Adrenal gland (tissue), 5 donors: ENCODE measurements at regions not wholly inside any gene's neighbourhood (a gene's known extent, or its start where the extent isn't known, plus 50 kb on each side); places are given as distances from the start of the nearest gene placed in this dataset.
"Not testable (repeated sequence)": the region's sequence is repeated elsewhere in the genome, so short reads cannot be mapped to it uniquely, and the experiment has no call there.

Experiments
- CTCF ChIP-seq, 6 experiments: fragments of 450-650 bp in 4 of 6; fragments of 200-600 bp in 2 of 6; sonication (generic) in 1 of 6; IDR thresholded peaks; 1 replicate in 5 of 6; 2 replicates in 1 of 6; pipeline versions ENCODE4 v1.5.1 to v1.8.0; 2016 to 2021; ENCODE audit warnings: antibody characterized with exemption in 6 of 6, mild to moderate bottlenecking in 2 of 6, moderate library complexity in 1 of 6
- POLR2A ChIP-seq, 2 donors: fragments of 450-650 bp; IDR thresholded peaks; one replicate each; pipeline ENCODE4 v1.6.1; 2017; ENCODE audit warnings: antibody characterized with exemption in 2 of 2, mild to moderate bottlenecking in 2 of 2, moderate library complexity in 1 of 2
- donor health status: DM: no; HTN: no; CAD: no.

DNA sequence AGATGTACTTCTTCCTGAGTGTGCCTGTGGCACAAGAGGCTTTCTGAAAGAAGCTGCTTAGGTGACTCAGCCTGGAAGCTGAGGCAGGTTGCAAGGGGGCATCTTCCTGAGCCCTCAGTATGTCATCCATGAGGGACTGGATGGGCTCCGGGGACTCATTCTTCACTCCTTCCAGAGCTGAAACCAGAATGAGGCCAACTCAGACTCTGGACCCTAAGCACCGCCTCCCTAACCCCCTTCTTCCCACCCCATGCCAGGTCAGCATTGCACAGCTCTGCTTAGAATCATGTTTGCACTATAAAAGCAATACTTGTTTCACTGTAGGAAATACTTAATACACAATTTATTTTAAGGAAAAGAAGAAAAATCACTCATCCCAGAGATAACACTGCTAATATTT is 138.3 kb downstream of the KLRB1 start:
- not testable (repeated sequence) for TF ChIP-seq CTCF, POLR2A (IDR thresholded peaks at IDR 0.05)
